GF-D8 (cell line): ENCODE measurements at regions not wholly inside any gene's neighbourhood (a gene's known extent, or its start where the extent isn't known, plus 50 kb on each side); places are given as distances from the start of the nearest gene placed in this dataset.
"Not testable (repeated sequence)": the region's sequence is repeated elsewhere in the genome, so short reads cannot be mapped to it uniquely, and the experiment has no call there.

Experiments used
- DNase-seq: peaks from one replicate; lab custom pipeline; 2025; lab: John Stamatoyannopoulos, UW

DNA sequence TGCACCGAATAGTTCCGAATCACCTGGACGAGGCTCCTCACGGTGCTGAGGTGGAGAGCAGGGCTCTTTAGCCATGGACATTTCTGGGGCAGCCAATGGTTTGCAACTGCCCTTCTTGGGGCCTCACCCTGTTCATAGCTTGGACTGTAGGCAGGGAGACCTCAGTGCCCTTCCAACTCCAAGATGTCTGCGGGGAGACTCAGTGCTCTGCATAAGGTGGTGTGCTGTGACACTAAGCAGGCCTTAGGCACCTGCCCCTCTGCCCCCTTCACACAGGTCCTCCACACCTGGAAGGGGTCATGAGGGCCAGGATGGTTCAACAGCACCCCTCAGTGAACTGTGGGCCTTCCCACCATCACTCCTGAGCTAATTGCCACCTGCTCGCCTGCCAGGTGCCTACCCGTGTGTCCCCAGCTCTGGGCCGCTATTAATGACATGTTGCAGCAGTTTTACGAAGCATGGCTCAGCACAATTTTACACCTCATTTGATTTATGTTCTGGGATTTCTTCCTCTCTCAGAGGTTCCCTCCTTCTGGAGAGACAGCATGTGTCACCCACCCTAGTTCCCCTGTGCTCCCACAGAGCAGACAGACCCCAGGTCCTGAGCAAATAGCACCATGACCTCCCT lies 101.2 kb upstream of the SMAD3 start:
- no peak for DNase-seq

DNA sequence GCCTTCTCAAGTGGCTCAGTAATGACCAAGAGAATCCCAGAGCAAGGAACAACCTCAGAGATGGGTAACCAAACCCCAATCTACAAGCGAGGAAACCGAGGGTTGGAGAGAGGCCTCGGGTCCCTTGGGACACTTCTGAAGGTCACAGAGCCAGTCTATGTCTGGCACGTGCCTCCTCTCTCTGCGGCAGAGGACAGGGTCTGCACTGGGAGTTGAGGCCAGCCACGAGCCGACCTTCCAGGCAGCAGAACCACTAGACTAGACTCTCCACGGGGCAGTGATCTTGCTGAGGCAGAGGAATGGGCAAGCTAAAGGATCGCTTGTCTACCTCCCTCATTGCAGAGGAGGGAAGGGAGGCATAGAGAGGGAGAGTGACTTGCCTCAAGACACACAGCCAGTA lies 100.6 kb upstream of the SMAD3 start:
- DNase-seq, result no peak

DNA sequence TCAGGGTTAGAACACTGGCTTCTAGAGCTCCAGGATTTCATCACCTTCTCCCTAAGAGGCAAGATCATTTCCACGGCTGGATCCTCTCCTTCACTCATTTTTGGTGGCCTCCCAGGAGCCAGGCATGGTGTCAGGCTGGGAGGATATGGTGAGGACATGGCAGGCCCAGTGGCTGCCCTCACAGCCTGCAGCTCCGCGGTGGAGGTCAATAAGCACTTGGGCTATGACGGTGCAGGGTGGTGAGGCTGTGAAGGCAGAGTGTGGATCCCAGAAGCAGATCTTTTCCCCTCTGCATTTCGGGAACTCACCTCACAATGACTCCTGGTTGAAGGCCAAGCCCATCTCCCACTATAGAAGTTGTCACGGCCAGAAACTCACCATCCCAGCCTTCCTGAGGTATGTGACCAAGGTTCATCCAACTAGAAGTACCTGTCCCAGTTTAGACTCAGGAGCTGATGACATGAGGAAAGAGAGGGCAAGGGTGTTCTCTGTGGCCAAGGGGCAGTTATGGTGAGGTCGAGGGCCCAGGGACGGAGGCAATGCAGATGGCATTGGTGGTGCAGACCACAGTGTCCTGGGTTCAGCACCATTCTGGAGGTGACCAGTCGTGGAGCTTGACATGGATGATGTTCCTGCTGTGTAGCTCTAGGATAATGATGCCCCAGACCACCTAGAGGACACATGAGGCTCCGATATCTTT lies 100.1 kb upstream of the SMAD3 start:
- no peak for DNase-seq

DNA sequence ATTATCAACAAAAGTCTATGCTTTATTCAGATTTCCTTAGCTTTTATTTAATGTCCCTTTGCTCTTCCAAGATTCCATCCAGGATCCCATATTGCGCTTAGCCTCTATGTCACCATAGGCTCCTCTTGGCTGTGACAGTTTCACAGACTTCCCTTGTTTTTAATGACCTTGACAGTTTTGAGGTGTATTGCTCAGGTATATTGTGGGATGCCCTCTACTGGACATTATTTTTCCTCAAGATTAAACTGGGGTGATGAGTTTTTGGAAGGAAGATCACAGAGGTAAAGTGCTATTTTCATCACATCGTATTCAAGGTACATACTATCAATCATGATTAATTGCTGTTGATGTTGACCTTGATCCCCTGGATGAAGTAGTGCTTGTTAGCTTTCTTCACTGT lies 99.1 kb upstream of the SMAD3 start:
- DNase-seq, result no peak

DNA sequence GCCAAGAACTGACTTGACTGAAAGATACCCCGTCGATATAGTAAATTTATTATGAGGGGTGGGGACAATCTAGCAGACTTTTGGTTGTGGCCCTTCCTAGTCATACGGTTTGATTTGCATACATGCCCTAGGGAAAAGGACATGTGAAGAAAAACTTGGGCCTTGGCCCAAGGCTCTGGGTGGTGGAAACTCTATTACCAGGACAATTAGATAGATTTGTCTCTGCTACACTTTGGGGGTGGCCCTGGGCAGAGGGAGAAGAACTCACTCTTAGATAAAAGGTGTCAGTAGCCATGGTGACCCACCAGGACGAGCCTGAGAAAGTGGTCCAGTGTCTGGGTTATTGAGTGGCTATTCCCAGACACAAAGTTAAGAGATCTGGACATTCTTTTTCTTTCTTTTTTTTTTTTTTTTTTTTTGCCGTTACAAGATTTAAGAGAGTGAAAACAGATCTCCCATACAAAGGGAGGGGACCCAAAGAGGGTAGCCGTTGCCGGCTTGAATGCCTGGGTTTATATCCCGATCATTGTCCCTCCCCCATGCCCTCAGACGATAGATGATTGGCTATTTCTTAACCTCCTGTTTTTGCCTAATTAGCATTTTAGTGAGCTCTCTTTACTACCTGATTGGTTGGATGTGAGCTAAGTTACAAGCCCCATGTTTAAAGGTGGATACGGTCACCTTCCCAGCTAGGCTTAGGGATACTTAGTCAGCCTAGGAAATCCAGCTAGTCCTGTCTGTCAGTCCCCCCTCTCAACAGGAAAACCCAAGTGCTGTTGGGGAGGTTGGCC lies 96.4 kb upstream of the SMAD3 start:
- no peak for DNase-seq

DNA sequence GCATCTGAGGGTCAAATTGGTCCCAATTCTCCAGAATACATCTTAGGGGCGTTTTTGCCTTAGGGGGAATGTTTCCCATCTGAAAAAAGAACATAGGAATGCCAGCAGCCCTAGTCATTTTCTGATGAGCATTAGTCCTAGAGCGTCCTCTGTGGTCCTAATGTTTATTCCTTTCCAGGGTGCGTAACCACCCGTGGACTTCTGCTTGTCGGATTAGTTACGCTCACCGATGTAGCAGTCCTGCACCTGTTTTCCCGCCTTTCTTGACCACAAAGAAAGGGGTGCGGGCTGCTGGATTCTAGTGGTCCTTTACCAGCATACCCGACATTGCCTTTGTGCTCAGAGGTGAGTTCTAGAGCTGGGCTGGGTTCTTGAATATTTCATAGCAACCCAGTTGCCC lies 91.3 kb upstream of the SMAD3 start:
- not testable (repeated sequence) for DNase-seq

DNA sequence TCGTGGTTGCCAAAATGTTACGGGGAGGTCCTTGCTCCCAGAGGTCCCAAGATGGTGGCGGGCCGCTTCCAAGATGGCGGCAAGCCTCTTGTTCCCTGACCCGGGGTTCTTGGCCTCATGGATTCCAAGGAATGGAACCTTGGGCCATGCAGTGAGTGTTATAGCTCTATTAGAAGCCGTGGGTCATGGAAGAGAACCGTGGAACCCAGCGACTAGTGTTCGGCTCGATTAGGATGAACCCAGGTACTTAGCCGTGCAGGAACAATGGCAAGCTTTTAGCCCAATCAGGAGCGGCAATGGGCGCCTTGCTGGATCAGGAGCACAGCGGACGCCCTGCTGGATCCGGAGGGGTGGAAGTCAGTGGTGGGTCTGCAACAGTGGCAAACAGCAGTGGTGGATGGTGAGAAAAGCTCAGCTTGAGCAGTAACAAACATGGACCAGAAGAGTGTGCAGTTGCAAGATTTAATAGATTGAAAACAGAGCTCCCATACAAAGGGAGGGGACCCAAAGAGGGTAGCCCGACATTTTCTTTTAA lies 89.2 kb upstream of the SMAD3 start:
- DNase-seq, result not testable (repeated sequence)

DNA sequence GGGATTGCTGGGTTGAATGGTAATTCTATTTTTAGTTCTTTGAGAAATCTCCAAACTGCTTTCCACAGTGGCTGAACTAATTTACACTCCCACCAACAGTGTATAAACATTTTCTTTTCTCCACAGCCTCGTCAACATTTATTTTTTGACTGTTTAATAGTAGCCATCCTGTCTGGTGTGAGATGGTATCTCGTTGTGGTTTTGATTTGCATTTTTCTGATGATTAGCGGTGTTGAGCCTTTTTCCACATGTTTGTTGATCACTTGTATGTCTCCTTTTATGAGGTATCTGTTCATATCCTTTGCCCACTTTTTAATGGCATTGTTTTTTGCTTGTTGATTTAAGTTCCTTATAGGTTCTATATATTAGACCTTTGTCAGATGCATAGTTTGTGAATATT lies 85.1 kb upstream of the SMAD3 start:
- DNase-seq, result not testable (repeated sequence)

DNA sequence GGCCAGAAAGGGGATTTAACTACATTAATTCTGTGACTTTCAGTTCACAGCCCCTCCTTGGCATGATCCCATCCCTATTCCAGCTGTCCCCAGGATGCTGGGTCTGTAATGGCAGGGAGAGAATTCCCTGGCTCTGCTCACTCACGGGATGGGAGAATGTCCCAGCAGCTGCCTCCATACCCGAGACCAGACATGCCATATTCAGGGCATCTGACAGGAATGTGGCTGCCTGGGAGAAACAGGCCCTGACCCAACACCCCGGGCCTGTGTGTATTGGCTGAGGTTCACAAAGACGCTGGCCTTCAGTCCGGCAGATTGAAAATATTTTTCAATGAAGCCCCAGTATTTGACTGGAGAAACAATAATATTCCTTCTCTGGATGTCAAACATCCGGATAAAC lies 83.6 kb upstream of the SMAD3 start:
- no peak for DNase-seq

DNA sequence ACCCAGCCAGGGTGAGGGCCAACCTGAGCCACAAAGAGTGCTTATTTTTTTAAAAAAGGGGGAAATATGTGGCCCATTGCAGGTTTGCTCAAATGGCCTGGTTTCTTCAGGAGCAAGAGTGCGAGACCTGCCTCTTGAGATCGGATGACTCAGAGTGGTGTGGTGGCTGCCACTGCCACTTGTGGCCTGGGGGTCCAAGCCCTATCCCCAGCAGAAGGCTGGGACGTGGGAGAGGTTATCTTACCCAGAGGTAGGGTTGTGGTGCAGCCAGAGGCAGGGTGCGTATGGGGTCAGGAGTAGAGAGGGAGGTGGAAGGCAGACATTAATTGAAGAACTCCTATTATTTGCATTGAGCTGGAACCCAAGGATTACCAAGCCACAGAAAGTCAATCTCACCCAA lies 83.2 kb upstream of the SMAD3 start:
- DNase-seq, result no peak

DNA sequence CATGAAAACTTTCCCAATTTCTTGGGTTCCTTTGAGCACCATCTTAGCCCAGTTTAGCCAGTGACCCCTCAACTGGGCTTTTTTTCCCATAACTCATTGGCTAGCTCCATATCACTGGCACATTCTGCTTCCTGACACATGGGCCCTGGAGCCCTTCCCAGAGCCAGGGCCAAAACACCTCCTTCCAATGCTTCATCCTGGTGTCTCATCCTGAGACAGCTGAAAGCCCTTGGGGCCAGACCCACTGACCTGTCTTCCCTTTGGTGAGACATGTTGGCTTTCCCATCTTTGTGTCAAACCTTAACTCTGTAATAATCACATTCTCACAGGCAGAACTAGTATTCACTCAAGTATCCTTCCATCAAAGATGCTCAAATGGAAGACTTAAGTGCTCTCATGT lies 82.6 kb upstream of the SMAD3 start:
- no peak for DNase-seq

DNA sequence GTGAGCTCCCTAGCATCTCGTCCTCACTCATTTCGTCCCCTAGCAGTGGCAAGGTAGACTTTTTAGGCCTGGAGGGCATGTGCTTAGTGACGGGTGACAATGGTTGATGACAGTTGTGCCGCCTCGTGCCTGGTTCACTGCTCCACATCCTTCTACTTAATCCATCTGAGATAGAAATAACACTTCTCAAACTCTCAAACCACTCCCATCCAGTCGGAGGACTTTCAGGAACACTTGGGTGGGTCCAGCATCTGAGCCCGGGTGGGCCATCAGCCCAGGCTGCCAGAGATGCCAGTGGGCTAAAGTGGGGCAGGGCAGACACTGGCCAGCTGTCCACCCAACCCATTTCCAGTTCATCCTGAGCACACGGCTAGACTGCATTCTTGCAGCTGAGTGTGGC lies 79.7 kb upstream of the SMAD3 start:
- DNase-seq, result no peak

DNA sequence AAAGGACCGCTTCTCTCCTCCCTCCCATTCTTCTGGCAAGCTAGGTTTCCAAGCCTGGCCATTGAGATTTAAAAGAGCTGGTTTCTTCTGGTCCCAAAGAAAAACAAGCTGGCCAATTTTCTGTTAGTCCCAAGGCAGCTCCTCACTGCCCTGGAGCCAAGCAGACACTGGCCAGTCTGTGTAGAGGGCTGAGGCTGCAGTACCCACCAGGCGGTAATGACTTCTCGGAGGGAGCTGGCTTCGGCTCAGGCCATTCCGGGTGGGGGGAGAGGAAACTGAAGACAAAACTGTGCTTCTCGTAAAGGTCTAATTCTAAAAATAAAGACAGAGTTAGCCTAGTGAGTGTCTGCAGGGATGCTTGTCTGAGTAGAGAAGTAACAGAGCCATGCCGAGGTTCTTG lies 78.5 kb upstream of the SMAD3 start:
- DNase-seq, result no peak

DNA sequence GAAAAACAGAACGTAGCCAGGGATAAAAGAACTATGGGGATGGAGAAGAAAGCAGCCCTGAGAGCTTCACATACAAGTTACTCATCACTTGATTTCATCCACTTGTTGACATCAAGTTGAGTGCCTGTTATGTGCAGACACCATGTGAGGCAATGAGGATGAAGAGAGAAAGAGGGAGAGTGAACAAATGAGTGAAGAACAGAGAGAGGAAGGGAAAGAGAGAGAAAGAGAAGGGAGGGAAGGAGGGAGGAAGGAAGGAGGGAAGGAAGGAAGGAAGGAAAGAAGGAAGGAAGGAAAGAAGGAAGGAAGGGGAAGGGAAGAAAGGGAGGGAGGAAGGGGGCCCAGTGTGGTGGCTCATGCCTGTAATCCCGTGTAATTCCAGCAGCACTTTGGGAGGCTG lies 72.3 kb upstream of the SMAD3 start:
- no peak for DNase-seq

DNA sequence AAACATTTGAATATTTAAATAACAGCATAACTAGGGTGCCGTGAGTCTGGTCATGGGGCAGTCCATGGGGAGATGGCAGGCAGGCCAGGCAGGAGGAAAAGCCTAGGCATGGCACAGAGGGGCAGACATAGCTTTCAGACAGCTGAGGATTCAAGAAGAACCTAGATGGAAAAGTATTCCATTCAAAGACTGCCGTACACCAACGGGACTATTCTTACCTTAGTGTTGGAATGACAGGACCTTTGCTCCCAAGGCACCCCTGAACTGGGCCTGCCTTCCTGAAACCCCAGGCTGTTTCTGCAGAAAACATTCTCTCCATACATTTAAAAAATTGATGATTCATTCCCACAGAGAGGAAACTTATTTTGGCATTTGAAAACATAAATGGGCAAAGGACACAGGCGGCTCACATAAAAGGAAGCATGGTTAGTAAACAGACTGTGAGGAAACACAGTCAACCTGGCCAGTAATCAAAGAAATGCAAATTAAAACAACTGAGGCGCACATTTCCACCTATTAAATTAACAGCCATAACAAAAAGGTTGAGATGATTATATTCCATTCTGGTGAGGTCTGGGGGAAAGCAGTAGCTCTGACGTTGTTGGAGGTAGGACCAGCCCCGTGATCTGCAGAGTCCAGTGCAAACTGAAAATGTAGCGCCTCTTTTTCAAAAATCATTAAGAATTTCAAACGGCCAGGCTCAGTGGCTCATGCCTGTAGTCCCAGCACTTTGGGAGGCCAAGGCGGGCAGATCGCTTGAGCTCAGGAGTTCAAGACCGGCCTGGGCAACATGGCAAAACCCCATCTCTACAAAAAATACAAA lies 71.3 kb upstream of the SMAD3 start:
- no peak for DNase-seq

DNA sequence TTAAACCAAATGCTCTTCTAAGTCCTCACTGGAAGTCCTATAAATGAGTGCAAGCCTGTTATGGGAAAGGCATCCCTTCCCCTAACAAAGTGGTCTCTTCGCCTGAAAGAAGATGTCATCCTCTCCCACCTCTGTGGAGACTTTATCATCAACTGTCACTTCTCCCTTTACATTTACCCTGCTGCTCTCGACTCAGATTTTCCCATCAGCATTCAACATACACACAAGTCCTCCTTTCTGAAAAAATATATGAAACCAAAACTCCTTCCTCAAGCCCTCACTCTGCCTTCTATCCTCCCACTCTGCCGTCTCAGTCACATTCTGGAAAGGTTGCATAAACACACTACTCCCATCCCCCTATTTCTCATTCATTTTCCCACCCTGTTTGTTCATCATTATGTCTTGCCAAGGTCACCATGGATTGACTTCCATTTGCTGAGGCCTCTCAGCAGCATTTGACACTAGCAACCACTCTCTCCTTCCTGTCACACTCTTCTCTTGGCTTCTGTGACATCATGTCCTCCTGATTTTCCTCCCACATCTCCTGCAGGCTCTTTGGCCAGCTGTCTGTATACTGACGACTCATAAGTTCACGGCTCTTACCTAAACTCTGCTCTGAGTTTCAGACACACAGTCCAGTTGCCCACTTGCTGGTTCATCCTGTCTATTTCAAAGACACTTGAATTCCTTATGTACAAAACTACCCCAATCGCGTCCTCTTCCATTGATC lies 70.3 kb upstream of the SMAD3 start:
- no peak for DNase-seq

DNA sequence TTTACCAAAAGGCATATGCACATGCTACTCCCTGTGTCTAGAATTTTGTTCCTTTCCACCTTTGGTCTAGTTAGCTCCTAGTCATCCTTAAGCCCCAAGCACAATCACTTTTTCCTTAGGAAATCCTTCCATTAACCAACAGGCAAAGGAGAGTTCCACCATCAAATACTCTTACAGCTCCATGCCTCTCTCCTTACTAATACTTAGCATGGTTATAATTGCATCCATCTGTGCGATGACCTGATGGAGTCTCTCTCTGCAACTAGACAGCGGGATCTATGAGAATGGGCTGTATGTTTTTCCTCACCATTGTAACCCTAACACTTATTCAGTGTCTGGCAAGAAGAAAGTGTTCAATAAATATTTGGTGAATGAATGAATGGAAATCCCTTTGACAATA lies 69.3 kb upstream of the SMAD3 start:
- no peak for DNase-seq

DNA sequence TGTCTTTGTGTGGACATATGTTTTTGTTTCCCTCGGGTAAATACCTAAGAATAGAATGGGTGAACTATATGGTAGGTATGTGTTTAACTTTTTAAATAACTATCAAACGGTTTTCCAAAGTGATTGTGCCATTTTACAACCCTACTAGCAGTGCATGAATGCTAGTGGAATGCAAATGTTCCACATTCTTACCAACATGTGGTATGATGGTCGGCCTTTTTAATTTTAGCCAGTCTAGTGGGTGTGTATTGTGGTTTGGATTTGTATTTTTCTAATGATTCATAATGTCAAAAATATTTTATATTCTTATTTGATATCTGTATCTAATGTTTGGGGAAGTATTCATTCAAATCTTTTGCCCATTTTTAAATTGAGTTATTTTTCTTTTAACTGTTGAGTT lies 68.2 kb upstream of the SMAD3 start:
- no peak for DNase-seq

DNA sequence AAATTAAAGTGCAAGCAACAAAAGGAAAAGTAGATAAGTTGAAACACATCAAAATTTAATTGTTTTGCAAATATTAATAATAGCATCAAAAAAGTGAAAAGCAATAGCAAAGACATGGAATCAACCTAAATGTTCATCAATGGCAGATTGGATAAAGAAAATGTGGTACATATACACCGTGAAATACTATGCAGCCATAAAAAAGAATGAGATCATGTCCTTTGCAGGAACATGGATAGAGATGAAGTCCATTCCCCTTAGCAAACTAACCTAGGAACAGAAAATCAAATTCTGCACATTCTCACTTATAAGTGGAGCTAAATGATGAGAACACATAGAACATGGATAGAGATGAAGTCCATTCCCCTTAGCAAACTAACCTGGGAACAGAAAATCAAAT lies 67.2 kb upstream of the SMAD3 start:
- DNase-seq, result not testable (repeated sequence)

DNA sequence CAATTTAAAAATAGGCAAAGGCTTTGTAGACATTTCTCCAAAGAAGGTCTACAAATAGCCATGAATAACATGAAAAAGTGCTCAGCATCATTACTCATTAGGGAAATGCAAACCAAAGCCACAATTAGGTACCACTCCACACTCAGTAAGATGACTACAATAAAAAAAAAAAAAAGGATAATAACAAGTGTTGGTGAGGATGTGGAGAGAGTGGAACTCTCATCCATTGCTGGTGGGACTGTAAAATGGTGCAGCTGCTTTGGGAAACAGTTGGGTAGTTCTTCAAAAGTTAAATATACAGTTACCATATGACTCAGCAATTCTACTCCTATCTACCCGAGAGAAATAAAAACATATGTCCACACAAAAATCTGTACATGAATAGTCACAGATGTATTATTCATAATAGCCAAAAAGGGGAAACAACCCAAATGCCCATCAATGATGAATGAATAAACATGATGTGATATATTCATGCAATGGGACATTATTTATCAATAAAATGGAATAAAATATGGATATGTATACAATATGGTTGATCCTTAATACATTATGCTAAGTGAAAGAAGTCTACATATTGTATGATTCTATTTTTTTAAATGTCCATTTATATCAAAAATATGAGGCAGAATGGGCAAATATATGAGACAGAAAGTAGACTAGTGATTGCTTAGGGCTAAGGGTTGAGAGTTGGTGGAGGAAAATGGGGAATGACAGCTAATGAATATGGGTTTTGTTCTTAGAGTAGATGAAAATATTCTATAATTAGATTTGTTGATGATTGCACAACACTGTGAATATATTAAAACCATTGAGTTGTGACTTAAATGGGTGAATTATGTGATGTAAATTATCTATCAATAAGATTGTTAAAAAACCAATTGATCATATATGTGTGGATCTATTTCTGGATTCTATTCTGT lies 66.1 kb upstream of the SMAD3 start:
- DNase-seq, result no peak
